ENCODE measurements at regions not wholly inside any gene's neighbourhood (a gene's known extent, or its start where the extent isn't known, plus 50 kb on each side); places are given as distances from the start of the nearest gene placed in this dataset.

- H3K27ac ChIP-seq (ENCODE audit: low read length): no peak overlapping the region
- no peaks in the 10 kb centered on the region for H3K36me3 ChIP-seq (ENCODE audit: insufficient read depth, low read length)
- no peaks in the 10 kb centered on the region for H3K4me1 ChIP-seq (ENCODE audit: low read length)
- H3K27me3 ChIP-seq (ENCODE audit: low read length): no peaks in the 10 kb centered on the region
- no peaks in the 10 kb centered on the region for H3K9me3 ChIP-seq (ENCODE audit: low read length)
- no peak overlapping the region for H3K4me2 ChIP-seq (ENCODE audit: low read depth, low read length, poor library complexity, severe bottlenecking)
- no peak overlapping the region for H2AFZ ChIP-seq (ENCODE audit: low read length)
- H3K9ac ChIP-seq (ENCODE audit: low read length): no peak overlapping the region
- no peaks in the 10 kb centered on the region for H4K20me1 ChIP-seq (ENCODE audit: insufficient read depth, low read depth, low read length)
- H3K9me2 ChIP-seq (replicated peaks; ENCODE audit: insufficient read depth, low read length): no peaks in the 10 kb centered on the region
- DNase-seq: no peak
- no peak overlapping the region for H3K4me3 ChIP-seq (ENCODE audit: low read length)
- H3K79me2 ChIP-seq (ENCODE audit: low read length): no peaks in the 10 kb centered on the region
These were observed 341.3 kb upstream of the FBXO33 start for GRCh38 chr14:39773387-39774126.

- H3K9me3 ChIP-seq (ENCODE audit: low read length): no peaks in the 10 kb centered on the region
- no peak overlapping the region for H3K27ac ChIP-seq (ENCODE audit: low read length)
- no peak overlapping the region for H3K9ac ChIP-seq (ENCODE audit: low read length)
- H3K27me3 ChIP-seq (ENCODE audit: low read length): no peaks in the 10 kb centered on the region
- no peaks in the 10 kb centered on the region for H4K20me1 ChIP-seq (ENCODE audit: insufficient read depth, low read depth, low read length)
- no peaks in the 10 kb centered on the region for H3K79me2 ChIP-seq (ENCODE audit: low read length)
- H2AFZ ChIP-seq (ENCODE audit: low read length): no peak overlapping the region
- H3K4me2 ChIP-seq (ENCODE audit: low read depth, low read length, poor library complexity, severe bottlenecking): no peak overlapping the region
- no peak overlapping the region for H3K4me3 ChIP-seq (ENCODE audit: low read length)
- no peaks in the 10 kb centered on the region for H3K36me3 ChIP-seq (ENCODE audit: insufficient read depth, low read length)
- H3K4me1 ChIP-seq (ENCODE audit: low read length): no peaks in the 10 kb centered on the region
- no peak for DNase-seq
- H3K9me2 ChIP-seq (replicated peaks; ENCODE audit: insufficient read depth, low read length): no peaks in the 10 kb centered on the region
These were observed 340.4 kb upstream of the FBXO33 start for GRCh38 chr14:39772627-39773026.

GRCh38 chr14:39768589-39768988 is 336.4 kb upstream of the FBXO33 start:
- no peaks in the 10 kb centered on the region for H3K27me3 ChIP-seq (ENCODE audit: low read length)
- no peaks in the 10 kb centered on the region for H3K9me2 ChIP-seq (replicated peaks; ENCODE audit: insufficient read depth, low read length)
- DNase-seq: no peak
- no peak overlapping the region for H3K27ac ChIP-seq (ENCODE audit: low read length)
- H3K79me2 ChIP-seq (ENCODE audit: low read length): no peaks in the 10 kb centered on the region
- H3K36me3 ChIP-seq (ENCODE audit: insufficient read depth, low read length): no peaks in the 10 kb centered on the region
- H3K4me2 ChIP-seq (ENCODE audit: low read depth, low read length, poor library complexity, severe bottlenecking): no peak overlapping the region
- no peak overlapping the region for H3K4me3 ChIP-seq (ENCODE audit: low read length)
- H4K20me1 ChIP-seq (ENCODE audit: insufficient read depth, low read depth, low read length): no peaks in the 10 kb centered on the region
- H3K9me3 ChIP-seq (ENCODE audit: low read length): no peaks in the 10 kb centered on the region
- peaks cover under 1% of the 10 kb centered on the region; the same call in 1 of the 2 replicates for H3K4me1 ChIP-seq (ENCODE audit: low read length)
- no peak overlapping the region for H3K9ac ChIP-seq (ENCODE audit: low read length)
- H2AFZ ChIP-seq (ENCODE audit: low read length): no peak overlapping the region

GRCh38 chr14:39766397-39767000 is 334.3 kb upstream of the FBXO33 start:
- H3K9ac ChIP-seq (ENCODE audit: low read length): no peak overlapping the region
- H3K4me1 ChIP-seq (ENCODE audit: low read length): peaks cover 8% of the 10 kb centered on the region; the same call in 1 of the 2 replicates
- no peak overlapping the region for H3K4me2 ChIP-seq (ENCODE audit: low read depth, low read length, poor library complexity, severe bottlenecking)
- H4K20me1 ChIP-seq (ENCODE audit: insufficient read depth, low read depth, low read length): no peaks in the 10 kb centered on the region
- no peaks in the 10 kb centered on the region for H3K9me2 ChIP-seq (replicated peaks; ENCODE audit: insufficient read depth, low read length)
- no peak for DNase-seq
- no peaks in the 10 kb centered on the region for H3K9me3 ChIP-seq (ENCODE audit: low read length)
- H3K4me3 ChIP-seq (ENCODE audit: low read length): no peak overlapping the region
- no peak overlapping the region for H3K27ac ChIP-seq (ENCODE audit: low read length)
- no peak overlapping the region for H2AFZ ChIP-seq (ENCODE audit: low read length)
- H3K27me3 ChIP-seq (ENCODE audit: low read length): no peaks in the 10 kb centered on the region
- H3K79me2 ChIP-seq (ENCODE audit: low read length): no peaks in the 10 kb centered on the region
- H3K36me3 ChIP-seq (ENCODE audit: insufficient read depth, low read length): no peaks in the 10 kb centered on the region

GRCh38 chr14:39765676-39766075 is 333.4 kb upstream of the FBXO33 start:
- Histone ChIP-seq H3K27ac (ENCODE audit: low read length) (no peak overlapping the region), H3K36me3 (ENCODE audit: insufficient read depth, low read length) (no peaks in the 10 kb centered on the region), H3K4me1 (ENCODE audit: low read length) (peaks cover 8% of the 10 kb centered on the region; the same call in 1 of the 2 replicates), H4K20me1 (ENCODE audit: insufficient read depth, low read depth, low read length) (no peaks in the 10 kb centered on the region), H3K4me2 (ENCODE audit: low read depth, low read length, poor library complexity, severe bottlenecking) (no peak overlapping the region), H3K9me3 (ENCODE audit: low read length) (no peaks in the 10 kb centered on the region), H2AFZ (ENCODE audit: low read length) (no peak overlapping the region), H3K4me3 (ENCODE audit: low read length) (no peak overlapping the region), H3K9me2 (replicated peaks; ENCODE audit: insufficient read depth, low read length) (no peaks in the 10 kb centered on the region), H3K27me3 (ENCODE audit: low read length) (no peaks in the 10 kb centered on the region), H3K79me2 (ENCODE audit: low read length) (no peaks in the 10 kb centered on the region), H3K9ac (ENCODE audit: low read length) (no peak overlapping the region)
- no peak for DNase-seq

GRCh38 chr14:39763402-39763890 is 331.2 kb upstream of the FBXO33 start:
- peak overlapping the region; percentile 10; the same call in 1 of the 2 replicates for H3K27ac ChIP-seq (ENCODE audit: low read length)
- no peak overlapping the region for H3K9ac ChIP-seq (ENCODE audit: low read length)
- no peaks in the 10 kb centered on the region for H3K79me2 ChIP-seq (ENCODE audit: low read length)
- DNase-seq: no peak
- no peak overlapping the region for H2AFZ ChIP-seq (ENCODE audit: low read length)
- no peak overlapping the region for H3K4me2 ChIP-seq (ENCODE audit: low read depth, low read length, poor library complexity, severe bottlenecking)
- H3K27me3 ChIP-seq (ENCODE audit: low read length): no peaks in the 10 kb centered on the region
- peaks cover 8% of the 10 kb centered on the region; the same call in 1 of the 2 replicates for H3K4me1 ChIP-seq (ENCODE audit: low read length)
- no peaks in the 10 kb centered on the region for H3K9me2 ChIP-seq (replicated peaks; ENCODE audit: insufficient read depth, low read length)
- H3K36me3 ChIP-seq (ENCODE audit: insufficient read depth, low read length): no peaks in the 10 kb centered on the region
- H3K4me3 ChIP-seq (ENCODE audit: low read length): no peak overlapping the region
- no peaks in the 10 kb centered on the region for H3K9me3 ChIP-seq (ENCODE audit: low read length)
- no peaks in the 10 kb centered on the region for H4K20me1 ChIP-seq (ENCODE audit: insufficient read depth, low read depth, low read length)

- Histone ChIP-seq H3K9me2 (replicated peaks; ENCODE audit: insufficient read depth, low read length) (no peaks in the 10 kb centered on the region), H3K27me3 (ENCODE audit: low read length) (no peaks in the 10 kb centered on the region), H3K79me2 (ENCODE audit: low read length) (no peaks in the 10 kb centered on the region), H2AFZ (ENCODE audit: low read length) (no peak overlapping the region), H3K9ac (ENCODE audit: low read length) (no peak overlapping the region), H4K20me1 (ENCODE audit: insufficient read depth, low read depth, low read length) (no peaks in the 10 kb centered on the region), H3K9me3 (ENCODE audit: low read length) (no peaks in the 10 kb centered on the region), H3K4me3 (ENCODE audit: low read length) (no peak overlapping the region), H3K4me2 (ENCODE audit: low read depth, low read length, poor library complexity, severe bottlenecking) (no peak overlapping the region), H3K36me3 (ENCODE audit: insufficient read depth, low read length) (no peaks in the 10 kb centered on the region), H3K27ac (ENCODE audit: low read length) (peak overlapping the region; percentile 39; the same call in 1 of the 2 replicates), H3K4me1 (ENCODE audit: low read length) (peaks cover 8% of the 10 kb centered on the region; the same call in 1 of the 2 replicates)
- no peak for DNase-seq
These were observed 330.6 kb upstream of the FBXO33 start for GRCh38 chr14:39762576-39763401.

All from Karpas-422 (cell line).